ENCODE measurements at regions not wholly inside any gene's neighbourhood (a gene's known extent, or its start where the extent isn't known, plus 50 kb on each side); places are given as distances from the start of the nearest gene placed in this dataset.

DNA sequence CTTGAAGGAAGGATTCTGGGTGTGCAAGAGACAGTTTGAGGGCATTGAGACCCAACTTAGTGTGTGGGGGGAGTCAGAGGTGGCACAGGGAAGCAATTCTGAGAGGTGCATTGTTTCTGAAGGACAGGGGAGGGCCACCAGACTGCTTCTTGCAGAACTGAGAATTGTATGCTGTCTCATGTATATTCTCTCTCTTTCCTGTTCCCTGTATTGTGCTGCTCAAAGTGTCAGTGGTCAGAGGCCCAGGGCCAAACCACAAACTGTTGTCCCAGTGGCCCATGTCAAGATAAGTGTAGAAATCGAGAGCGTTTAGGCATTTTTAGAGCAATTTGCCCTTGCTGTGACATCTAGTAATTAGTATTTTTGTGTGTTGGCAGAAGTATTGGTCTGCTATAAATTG lies 567.1 kb downstream of the EDEM1 start:
- TF ChIP-seq, protein P1, sequence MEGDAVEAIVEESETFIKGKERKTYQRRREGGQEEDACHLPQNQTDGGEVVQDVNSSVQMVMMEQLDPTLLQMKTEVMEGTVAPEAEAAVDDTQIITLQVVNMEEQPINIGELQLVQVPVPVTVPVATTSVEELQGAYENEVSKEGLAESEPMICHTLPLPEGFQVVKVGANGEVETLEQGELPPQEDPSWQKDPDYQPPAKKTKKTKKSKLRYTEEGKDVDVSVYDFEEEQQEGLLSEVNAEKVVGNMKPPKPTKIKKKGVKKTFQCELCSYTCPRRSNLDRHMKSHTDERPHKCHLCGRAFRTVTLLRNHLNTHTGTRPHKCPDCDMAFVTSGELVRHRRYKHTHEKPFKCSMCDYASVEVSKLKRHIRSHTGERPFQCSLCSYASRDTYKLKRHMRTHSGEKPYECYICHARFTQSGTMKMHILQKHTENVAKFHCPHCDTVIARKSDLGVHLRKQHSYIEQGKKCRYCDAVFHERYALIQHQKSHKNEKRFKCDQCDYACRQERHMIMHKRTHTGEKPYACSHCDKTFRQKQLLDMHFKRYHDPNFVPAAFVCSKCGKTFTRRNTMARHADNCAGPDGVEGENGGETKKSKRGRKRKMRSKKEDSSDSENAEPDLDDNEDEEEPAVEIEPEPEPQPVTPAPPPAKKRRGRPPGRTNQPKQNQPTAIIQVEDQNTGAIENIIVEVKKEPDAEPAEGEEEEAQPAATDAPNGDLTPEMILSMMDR (IDR thresholded peaks at IDR 0.05), result no peak
- TF ChIP-seq POLR2A (IDR thresholded peaks at IDR 0.05), result no peak

All from testis (tissue), 2 donors.